ENCODE measurements at regions not wholly inside any gene's neighbourhood (a gene's known extent, or its start where the extent isn't known, plus 50 kb on each side); places are given as distances from the start of the nearest gene placed in this dataset.
"Not testable (repeated sequence)": the region's sequence is repeated elsewhere in the genome, so short reads cannot be mapped to it uniquely, and the experiment has no call there.

DNA sequence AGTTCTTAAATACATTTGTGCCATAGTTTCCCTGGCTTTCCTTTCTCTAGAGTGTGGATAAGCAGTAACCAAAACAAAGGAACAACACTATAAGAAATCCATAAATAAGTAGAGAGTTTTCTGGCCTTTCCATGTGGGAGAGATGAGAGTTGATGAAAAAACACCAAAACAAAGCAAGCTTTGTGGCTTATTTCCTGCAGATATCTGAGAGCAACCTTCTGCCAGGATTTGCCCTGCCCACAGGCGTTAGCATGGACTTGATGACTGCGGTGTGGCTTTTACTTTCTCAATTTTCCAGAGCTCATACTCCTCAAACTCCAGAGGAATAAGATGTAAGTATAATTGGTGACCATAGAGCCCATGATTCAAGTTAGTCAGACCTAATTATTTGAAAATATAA lies 194.9 kb downstream of the RAP2B start:
- no peak for TF ChIP-seq CTCF (IDR thresholded peaks at IDR 0.05; ENCODE audit: extremely low read depth, missing control alignments)
- DNase-seq (ENCODE audit: low spot score) = no peak

DNA sequence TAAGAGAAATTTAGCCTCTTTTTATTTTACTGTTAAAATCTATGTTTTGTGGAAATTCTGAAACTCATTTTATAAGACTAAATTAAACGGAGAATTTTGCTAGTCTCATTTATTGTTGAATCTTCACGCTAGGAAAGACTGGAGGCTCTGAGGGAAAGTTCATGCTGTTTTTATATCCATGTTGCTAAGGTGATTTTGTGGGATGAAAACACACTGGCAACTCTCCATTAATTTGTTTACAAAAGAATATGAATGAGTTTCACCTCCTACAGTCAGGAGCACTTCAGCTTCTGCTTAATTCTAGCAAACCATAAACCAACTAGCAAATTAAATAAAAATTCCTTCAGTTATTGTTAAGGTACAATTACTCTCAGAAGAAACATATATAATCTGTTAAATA lies 195.4 kb downstream of the RAP2B start:
- no peak for DNase-seq (ENCODE audit: low spot score)
- no peak for TF ChIP-seq CTCF (IDR thresholded peaks at IDR 0.05; ENCODE audit: extremely low read depth, missing control alignments)

- no peak for DNase-seq (ENCODE audit: low spot score)
- TF ChIP-seq CTCF (IDR thresholded peaks at IDR 0.05; ENCODE audit: extremely low read depth, missing control alignments) = no peak
Observed at GRCh38 chr3:153369561-153370374, 207.7 kb downstream of the RAP2B start.

DNA sequence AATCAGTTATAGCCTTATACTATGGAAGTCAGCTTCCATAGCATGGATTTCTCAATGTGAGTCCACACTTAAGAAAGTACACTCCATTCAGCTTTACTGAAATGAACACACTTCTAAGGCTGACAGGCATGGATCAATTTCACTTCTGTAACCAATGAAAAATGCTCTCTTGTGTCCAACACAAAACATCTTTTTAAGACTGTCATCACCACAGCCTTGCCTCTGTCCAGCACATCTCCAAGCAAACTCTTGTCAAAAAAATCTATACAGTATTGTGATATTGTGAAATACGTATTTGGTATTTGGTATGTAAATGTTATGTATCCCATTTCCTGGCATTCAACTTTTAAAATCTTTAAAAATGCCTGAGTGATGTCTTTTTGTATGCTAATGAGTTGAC lies 208.7 kb downstream of the RAP2B start:
- TF ChIP-seq CTCF (IDR thresholded peaks at IDR 0.05; ENCODE audit: extremely low read depth, missing control alignments) = no peak
- DNase-seq (ENCODE audit: low spot score) = no peak

DNA sequence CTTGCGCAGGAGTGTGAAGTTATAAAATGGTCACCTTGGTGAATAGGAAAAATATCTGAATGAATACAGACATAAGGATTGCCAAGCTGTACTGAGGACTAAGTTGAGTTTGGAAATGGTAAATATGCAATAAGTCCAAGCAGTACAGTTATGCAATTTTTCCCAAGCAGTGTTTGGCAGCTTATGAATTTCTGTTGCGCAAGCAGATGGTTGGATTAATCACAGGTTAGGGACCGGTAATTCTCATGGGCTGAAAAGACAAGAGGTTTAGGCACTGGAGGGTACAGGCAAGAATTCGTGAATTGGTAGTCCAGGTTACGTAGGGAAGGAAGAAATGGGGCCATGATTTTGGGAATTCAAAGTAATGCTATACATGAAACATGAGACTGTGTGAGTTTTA lies 210.3 kb downstream of the RAP2B start:
- DNase-seq (ENCODE audit: low spot score) = no peak
- TF ChIP-seq CTCF (IDR thresholded peaks at IDR 0.05; ENCODE audit: extremely low read depth, missing control alignments) = no peak

DNA sequence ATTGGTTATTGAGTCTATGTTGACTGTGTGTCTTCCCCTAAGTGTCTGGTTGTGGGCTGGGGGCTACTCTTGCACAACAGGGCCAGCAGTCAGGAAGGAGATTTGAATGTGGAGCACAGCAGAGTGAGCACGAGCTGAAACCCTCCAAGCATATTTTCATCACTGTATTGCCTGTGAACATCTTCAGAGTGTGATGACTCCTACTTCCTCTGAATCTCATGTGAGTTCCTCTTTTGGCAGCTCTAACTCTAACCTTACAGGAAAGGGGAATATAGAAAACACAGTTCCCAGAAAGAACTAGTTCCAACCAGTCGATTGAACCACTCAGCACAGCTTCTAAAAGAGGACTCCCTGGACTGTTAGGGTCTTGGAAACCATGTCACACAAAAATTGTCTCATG lies 211.6 kb downstream of the RAP2B start:
- TF ChIP-seq CTCF (IDR thresholded peaks at IDR 0.05; ENCODE audit: extremely low read depth, missing control alignments) = no peak
- DNase-seq (ENCODE audit: low spot score) = no peak

DNA sequence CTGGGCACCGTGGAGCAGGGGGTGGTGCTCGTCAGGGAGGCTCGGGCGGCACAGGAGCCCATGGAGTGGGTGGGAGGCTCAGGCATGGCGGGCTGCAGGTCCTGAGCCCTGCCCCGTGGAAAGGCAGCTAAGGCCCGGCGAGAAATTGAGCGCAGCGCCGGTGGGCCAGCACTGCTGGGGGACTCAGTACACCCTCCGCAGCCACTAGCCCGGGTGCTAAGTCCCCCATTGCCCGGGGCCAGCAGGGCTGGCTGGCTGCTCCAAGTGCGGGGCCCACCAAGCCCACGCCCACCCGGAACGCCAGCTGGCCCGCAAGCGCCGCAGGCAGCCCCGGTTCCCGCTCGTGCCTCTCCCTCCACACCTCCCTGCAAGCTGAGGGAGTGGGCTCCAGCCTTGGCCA lies 216.3 kb downstream of the RAP2B start:
- DNase-seq (ENCODE audit: low spot score) = not testable (repeated sequence)

DNA sequence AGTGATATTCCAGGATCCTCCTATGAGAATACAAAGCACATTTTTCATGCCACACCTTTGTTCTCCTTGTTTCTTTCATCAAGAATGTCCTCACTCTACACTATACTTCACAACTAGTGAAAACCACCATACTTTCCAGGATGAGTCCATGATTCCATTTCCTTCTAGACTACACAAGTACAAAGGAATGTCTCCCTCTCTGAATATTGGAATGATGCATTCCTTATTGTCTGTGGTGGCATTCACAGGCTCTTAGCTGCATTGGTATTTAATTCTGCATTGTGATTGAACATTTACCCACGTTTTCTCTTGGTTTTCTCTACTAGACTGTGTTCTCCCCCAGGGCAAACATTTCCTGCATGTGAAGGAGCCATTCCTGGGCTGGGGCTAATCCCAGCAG lies 217.5 kb downstream of the RAP2B start:
- no peak for DNase-seq (ENCODE audit: low spot score)
- TF ChIP-seq CTCF (IDR thresholded peaks at IDR 0.05; ENCODE audit: extremely low read depth, missing control alignments) = no peak
